HepG2 (cell line): ENCODE measurements at regions not wholly inside any gene's neighbourhood (a gene's known extent, or its start where the extent isn't known, plus 50 kb on each side); places are given as distances from the start of the nearest gene placed in this dataset.

Source experiments
- GABPA ChIP-seq, 2 experiments: IDR thresholded peaks; 2 replicates each; pipeline ENCODE4 v1.6.1; 2011 to 2016; ENCODE audit warnings: low read depth in 2 of 2, low read length in 1 of 2, missing biosample characterization in 1 of 2, missing genetic modification characterization in 1 of 2
- GTF3A ChIP-seq: sonication (generic); formaldehyde crosslinking; conservative IDR thresholded peaks from 2 replicates; pipeline ENCODE4 v1.4.0; 2020; ENCODE audit warnings: mild to moderate bottlenecking, missing genetic modification reagents
- HDAC2 ChIP-seq: sonication (generic); formaldehyde crosslinking; IDR thresholded peaks from 2 replicates; pipeline ENCODE4 v1.4.0; 2020; ENCODE audit warnings: missing genetic modification reagents
- JUN ChIP-seq: sonication (generic); formaldehyde crosslinking; IDR thresholded peaks from 2 replicates; pipeline ENCODE4 v1.4.0; 2020; ENCODE audit warnings: mild to moderate bottlenecking, missing genetic modification reagents
- KDM3A ChIP-seq: IDR thresholded peaks from 2 replicates; pipeline ENCODE4 v1.6.1; 2018; ENCODE audit warnings: low read depth, missing compliant biosample characterization
- NR3C1 ChIP-seq: sonication (generic); formaldehyde crosslinking; IDR thresholded peaks from 2 replicates; pipeline ENCODE4 v1.4.0; 2020; ENCODE audit warnings: missing genetic modification reagents
- PCBP2 ChIP-seq: fragments of 200-400 bp; formaldehyde crosslinking; optimal IDR thresholded peaks from 2 replicates; pipeline ENCODE3; 2018; ENCODE audit warnings: low read length, low read depth; ENCODE audit not compliant: poor library complexity, severe bottlenecking
- RFX3 ChIP-seq: IDR thresholded peaks from 2 replicates; pipeline ENCODE4 v1.6.1; 2016; ENCODE audit warnings: missing biosample characterization, missing genetic modification reagents
- RXRB ChIP-seq: IDR thresholded peaks from 2 replicates; pipeline ENCODE4 v1.6.1; 2016; ENCODE audit warnings: borderline replicate concordance, missing genetic modification reagents, missing compliant biosample characterization
- SNRNP70 ChIP-seq: fragments of 200-400 bp; formaldehyde crosslinking; IDR thresholded peaks from 2 replicates; pipeline ENCODE4 v1.6.1; 2017; ENCODE audit warnings: mild to moderate bottlenecking, low read depth, low read length, moderate library complexity
- SOX6 ChIP-seq, 2 experiments: fragments of 450-650 bp in 1 of 2; sonication (generic) in 1 of 2; formaldehyde crosslinking in 1 of 2; IDR thresholded peaks; 2 replicates each; pipeline versions ENCODE4 v1.4.0 to v1.6.1; 2017 to 2020; ENCODE audit warnings: antibody characterized with exemption in 1 of 2, mild to moderate bottlenecking in 1 of 2, missing genetic modification reagents in 1 of 2
- SPEN ChIP-seq: sonication (generic); formaldehyde crosslinking; IDR thresholded peaks from 2 replicates; pipeline ENCODE4 v1.5.1; 2020; ENCODE audit warnings: low read depth, mild to moderate bottlenecking, missing genetic modification reagents
- ZBTB21 ChIP-seq: sonication (generic); formaldehyde crosslinking; IDR thresholded peaks from 2 replicates; pipeline ENCODE4 v1.4.0; 2020; ENCODE audit warnings: missing genetic modification reagents
- ZMYM3 ChIP-seq: sonication (generic); formaldehyde crosslinking; IDR thresholded peaks from 2 replicates; pipeline ENCODE4 v1.5.1; 2020; ENCODE audit warnings: mild to moderate bottlenecking, missing genetic modification reagents
- ZNF24 ChIP-seq: fragments of 450-650 bp; IDR thresholded peaks from 2 replicates; pipeline ENCODE4 v1.6.1; 2017; ENCODE audit warnings: antibody characterized with exemption, mild to moderate bottlenecking
- ZNF251 ChIP-seq: sonication (generic); formaldehyde crosslinking; IDR thresholded peaks from 2 replicates; pipeline ENCODE4 v1.9.0; 2021; ENCODE audit warnings: mild to moderate bottlenecking, missing genetic modification reagents
- ZNF441 ChIP-seq: sonication (generic); formaldehyde crosslinking; IDR thresholded peaks from 2 replicates; pipeline ENCODE4 v1.7.0; 2021; ENCODE audit warnings: missing genetic modification reagents, borderline replicate concordance
- ZNF563 ChIP-seq: sonication (generic); formaldehyde crosslinking; IDR thresholded peaks from 2 replicates; pipeline ENCODE4 v1.8.0; 2022; ENCODE audit warnings: mild to moderate bottlenecking, moderate library complexity, missing genetic modification reagents
- ZNF615 ChIP-seq: sonication (generic); formaldehyde crosslinking; IDR thresholded peaks from 2 replicates; pipeline ENCODE4 v1.5.0; 2020; ENCODE audit warnings: mild to moderate bottlenecking, missing genetic modification reagents, borderline replicate concordance
- ZNF629 ChIP-seq: sonication (generic); formaldehyde crosslinking; conservative IDR thresholded peaks from 2 replicates; pipeline ENCODE4 v1.5.0; 2020; ENCODE audit warnings: missing genetic modification reagents
- ZNF746 ChIP-seq: sonication (generic); formaldehyde crosslinking; IDR thresholded peaks from 2 replicates; pipeline ENCODE4 v1.8.0; 2022; ENCODE audit warnings: mild to moderate bottlenecking, missing genetic modification reagents
- ZNF816 ChIP-seq: sonication (generic); formaldehyde crosslinking; IDR thresholded peaks from 2 replicates; pipeline ENCODE4 v1.8.0; 2022; ENCODE audit warnings: missing genetic modification reagents, mild to moderate bottlenecking, borderline replicate concordance
- ZSCAN9 ChIP-seq: IDR thresholded peaks from 2 replicates; pipeline ENCODE4 v1.6.1; 2016; ENCODE audit warnings: borderline replicate concordance
- TF ChIP-seq, protein P1 (sequence below): sonication (generic); formaldehyde crosslinking; IDR thresholded peaks from 2 replicates; pipeline ENCODE4 v1.8.0; 2022; ENCODE audit warnings: missing genetic modification reagents, mild to moderate bottlenecking, moderate library complexity, borderline replicate concordance
- TF ChIP-seq, protein P2 (sequence below): IDR thresholded peaks from 2 replicates; pipeline ENCODE4 v1.6.1; 2012; ENCODE audit warnings: low read length, improper control_type of control experiment
- TF ChIP-seq, protein P3 (sequence below): sonication (generic); formaldehyde crosslinking; IDR thresholded peaks from 2 replicates; pipeline ENCODE4 v1.8.1; 2023; ENCODE audit warnings: missing genetic modification reagents, inconsistent platforms, borderline replicate concordance

DNA sequence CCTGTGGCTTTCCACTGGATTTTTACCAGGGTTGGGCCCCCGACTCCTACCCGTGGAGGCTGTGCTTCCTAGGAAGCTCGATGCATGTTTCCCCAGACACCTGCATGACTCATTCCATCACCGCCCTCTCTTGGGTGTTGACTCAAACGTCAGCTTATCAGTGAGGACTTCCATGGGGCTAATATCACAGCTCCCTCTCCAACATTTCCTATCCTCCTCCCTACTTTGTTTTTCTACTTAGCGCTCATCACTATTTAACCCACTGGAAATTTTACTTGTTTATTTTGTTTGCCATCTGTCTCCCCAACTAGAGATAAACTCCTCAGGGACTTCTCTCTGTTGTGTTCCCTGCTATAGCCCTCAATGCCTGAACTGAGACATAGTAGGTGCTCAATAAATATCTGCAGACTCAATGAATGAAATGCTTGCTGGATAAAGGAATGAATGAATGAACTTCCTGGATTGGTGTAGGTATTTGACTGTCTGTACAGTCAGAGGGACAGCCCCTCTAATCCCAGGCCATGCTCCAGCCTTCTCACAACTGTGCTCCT, 55.9 kb upstream of the EPCAM start (continued):
- TF ChIP-seq RXRB (CRISPR knock-in tag) (peak; percentile 49; the same call in 1 of the 2 replicates), RFX3 (CRISPR knock-in tag) (no peak), ZMYM3 (peak; percentile 96), SOX6 (IDR thresholded peaks at IDR 0.05) (no peak), SOX6 (CRISPR knock-in tag; IDR thresholded peaks at IDR 0.05) (peak; percentile 67), NR3C1 (no peak), ZBTB21 (no peak), ZNF563 (CRISPR knock-in tag) (no peak), JUN (CRISPR knock-in tag) (peak; percentile 83), ZNF816 (CRISPR knock-in tag) (no peak), ZNF629 (CRISPR knock-in tag) (no peak), ZNF441 (CRISPR knock-in tag) (no peak), ZNF251 (CRISPR knock-in tag) (no peak), KDM3A (CRISPR knock-in tag) (no peak), SPEN (CRISPR knock-in tag) (no peak), GABPA (IDR thresholded peaks at IDR 0.05; ENCODE audit: low read depth, low read length) (no peak), GABPA (CRISPR knock-in tag; IDR thresholded peaks at IDR 0.05; ENCODE audit: low read depth) (no peak), GTF3A (no peak), ZNF24 (peak; percentile 88), SNRNP70 (no peak), ZNF615 (no peak), HDAC2 (CRISPR knock-in tag) (peak; percentile 43; the same call in 1 of the 2 replicates), PCBP2 (no peak), ZSCAN9 (CRISPR knock-in tag) (no peak), ZNF746 (CRISPR knock-in tag) (no peak)
- TF ChIP-seq, protein P1, sequence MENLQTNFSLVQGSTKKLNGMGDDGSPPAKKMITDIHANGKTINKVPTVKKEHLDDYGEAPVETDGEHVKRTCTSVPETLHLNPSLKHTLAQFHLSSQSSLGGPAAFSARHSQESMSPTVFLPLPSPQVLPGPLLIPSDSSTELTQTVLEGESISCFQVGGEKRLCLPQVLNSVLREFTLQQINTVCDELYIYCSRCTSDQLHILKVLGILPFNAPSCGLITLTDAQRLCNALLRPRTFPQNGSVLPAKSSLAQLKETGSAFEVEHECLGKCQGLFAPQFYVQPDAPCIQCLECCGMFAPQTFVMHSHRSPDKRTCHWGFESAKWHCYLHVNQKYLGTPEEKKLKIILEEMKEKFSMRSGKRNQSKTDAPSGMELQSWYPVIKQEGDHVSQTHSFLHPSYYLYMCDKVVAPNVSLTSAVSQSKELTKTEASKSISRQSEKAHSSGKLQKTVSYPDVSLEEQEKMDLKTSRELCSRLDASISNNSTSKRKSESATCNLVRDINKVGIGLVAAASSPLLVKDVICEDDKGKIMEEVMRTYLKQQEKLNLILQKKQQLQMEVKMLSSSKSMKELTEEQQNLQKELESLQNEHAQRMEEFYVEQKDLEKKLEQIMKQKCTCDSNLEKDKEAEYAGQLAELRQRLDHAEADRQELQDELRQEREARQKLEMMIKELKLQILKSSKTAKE (CRISPR knock-in tag): no peak
- TF ChIP-seq, protein P2, sequence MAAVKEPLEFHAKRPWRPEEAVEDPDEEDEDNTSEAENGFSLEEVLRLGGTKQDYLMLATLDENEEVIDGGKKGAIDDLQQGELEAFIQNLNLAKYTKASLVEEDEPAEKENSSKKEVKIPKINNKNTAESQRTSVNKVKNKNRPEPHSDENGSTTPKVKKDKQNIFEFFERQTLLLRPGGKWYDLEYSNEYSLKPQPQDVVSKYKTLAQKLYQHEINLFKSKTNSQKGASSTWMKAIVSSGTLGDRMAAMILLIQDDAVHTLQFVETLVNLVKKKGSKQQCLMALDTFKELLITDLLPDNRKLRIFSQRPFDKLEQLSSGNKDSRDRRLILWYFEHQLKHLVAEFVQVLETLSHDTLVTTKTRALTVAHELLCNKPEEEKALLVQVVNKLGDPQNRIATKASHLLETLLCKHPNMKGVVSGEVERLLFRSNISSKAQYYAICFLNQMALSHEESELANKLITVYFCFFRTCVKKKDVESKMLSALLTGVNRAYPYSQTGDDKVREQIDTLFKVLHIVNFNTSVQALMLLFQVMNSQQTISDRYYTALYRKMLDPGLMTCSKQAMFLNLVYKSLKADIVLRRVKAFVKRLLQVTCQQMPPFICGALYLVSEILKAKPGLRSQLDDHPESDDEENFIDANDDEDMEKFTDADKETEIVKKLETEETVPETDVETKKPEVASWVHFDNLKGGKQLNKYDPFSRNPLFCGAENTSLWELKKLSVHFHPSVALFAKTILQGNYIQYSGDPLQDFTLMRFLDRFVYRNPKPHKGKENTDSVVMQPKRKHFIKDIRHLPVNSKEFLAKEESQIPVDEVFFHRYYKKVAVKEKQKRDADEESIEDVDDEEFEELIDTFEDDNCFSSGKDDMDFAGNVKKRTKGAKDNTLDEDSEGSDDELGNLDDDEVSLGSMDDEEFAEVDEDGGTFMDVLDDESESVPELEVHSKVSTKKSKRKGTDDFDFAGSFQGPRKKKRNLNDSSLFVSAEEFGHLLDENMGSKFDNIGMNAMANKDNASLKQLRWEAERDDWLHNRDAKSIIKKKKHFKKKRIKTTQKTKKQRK: no peak
- TF ChIP-seq, protein P3, sequence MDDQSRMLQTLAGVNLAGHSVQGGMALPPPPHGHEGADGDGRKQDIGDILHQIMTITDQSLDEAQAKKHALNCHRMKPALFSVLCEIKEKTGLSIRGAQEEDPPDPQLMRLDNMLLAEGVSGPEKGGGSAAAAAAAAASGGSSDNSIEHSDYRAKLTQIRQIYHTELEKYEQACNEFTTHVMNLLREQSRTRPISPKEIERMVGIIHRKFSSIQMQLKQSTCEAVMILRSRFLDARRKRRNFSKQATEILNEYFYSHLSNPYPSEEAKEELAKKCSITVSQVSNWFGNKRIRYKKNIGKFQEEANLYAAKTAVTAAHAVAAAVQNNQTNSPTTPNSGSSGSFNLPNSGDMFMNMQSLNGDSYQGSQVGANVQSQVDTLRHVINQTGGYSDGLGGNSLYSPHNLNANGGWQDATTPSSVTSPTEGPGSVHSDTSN (CRISPR knock-in tag): no peak
